Naive B cell (primary cell): ENCODE measurements at regions not wholly inside any gene's neighbourhood (a gene's known extent, or its start where the extent isn't known, plus 50 kb on each side); places are given as distances from the start of the nearest gene placed in this dataset.
A peak's percentile ranks its signal among the peaks of the same experiment; 100 is the strongest.

Source experiments
- ATAC-seq, 2 donors: fragments of 150-1000 bp; cut with Tn5 transposase; 2 replicates each; pipeline ENCODE4 v1.10.0; 2021; ENCODE audit warnings: low read depth in 2 of 2, mild to moderate bottlenecking in 2 of 2, moderate library complexity in 2 of 2
- DNase-seq: peaks from one replicate; pipeline ENCODE4 v3.0.0; 2022
- H3K27ac Mint-ChIP-seq, 6 donors: one replicate each; pipeline ENCODE4 v1.8.0; 2020 to 2022; ENCODE audit warnings: mild to moderate bottlenecking in 6 of 6, mixed read lengths in 6 of 6, moderate library complexity in 5 of 6, inconsistent platforms in 2 of 6
- H3K27me3 Mint-ChIP-seq, 3 donors: one replicate each; pipeline ENCODE4 v1.8.0; 2021 to 2022; ENCODE audit warnings: mixed read lengths in 3 of 3, mild to moderate bottlenecking in 1 of 3
- H3K36me3 Mint-ChIP-seq, 2 donors: one replicate each; pipeline ENCODE4 v1.8.0; 2020 to 2022; ENCODE audit warnings: mixed read lengths in 2 of 2, inconsistent platforms in 1 of 2, mild to moderate bottlenecking in 1 of 2
- H3K4me1 Mint-ChIP-seq, 3 donors: one replicate each; pipeline ENCODE4 v1.8.0; 2020 to 2022; ENCODE audit warnings: mixed read lengths in 3 of 3, inconsistent platforms in 1 of 3, mild to moderate bottlenecking in 1 of 3, moderate library complexity in 1 of 3
- H3K4me3 Mint-ChIP-seq, 8 donors: one replicate each; pipeline ENCODE4 v1.8.0; 2020 to 2022; ENCODE audit warnings: mild to moderate bottlenecking in 8 of 8, mixed read lengths in 8 of 8, moderate library complexity in 8 of 8, inconsistent platforms in 2 of 8
- H3K9me3 Mint-ChIP-seq, 7 donors: one replicate each; pipeline ENCODE4 v1.8.0; 2020 to 2022; ENCODE audit warnings: mixed read lengths in 7 of 7, mild to moderate bottlenecking in 5 of 7, inconsistent platforms in 2 of 7, moderate library complexity in 1 of 7

GRCh38 chr5:40033411-40033810, 608.6 kb upstream of the DAB2 start:
- DNase-seq: peak; percentile 89
- peaks cover 26 to 36% (median 35%) of the 10 kb centered on the region in 3 donors for H3K4me1 Mint-ChIP-seq
- no peaks in the 10 kb centered on the region for H3K27me3 Mint-ChIP-seq
- H3K27ac Mint-ChIP-seq: peak overlapping the region; percentile 91 to 100 (median 98)
- peak overlapping the region; percentile 0 to 71 (median 46) for H3K4me3 Mint-ChIP-seq
- H3K36me3 Mint-ChIP-seq: peaks cover 0 to 5% of the 10 kb centered on the region in 2 donors
- ATAC-seq: peak; percentile 96
- peaks cover 0 to 8% (median 5%) of the 10 kb centered on the region in 7 donors for H3K9me3 Mint-ChIP-seq

- H3K9me3 Mint-ChIP-seq: peaks cover 0 to 8% (median 5%) of the 10 kb centered on the region in 7 donors
- peak overlapping the region; percentile 91 to 100 (median 98) for H3K27ac Mint-ChIP-seq
- ATAC-seq (peak; percentile 44 to 51), DNase-seq (no peak)
- H3K4me1 Mint-ChIP-seq: peaks cover 26 to 36% (median 35%) of the 10 kb centered on the region in 3 donors
- H3K4me3 Mint-ChIP-seq: peak overlapping the region; percentile 0 to 81 (median 60)
- H3K36me3 Mint-ChIP-seq: peaks cover 0 to 5% of the 10 kb centered on the region in 2 donors
- H3K27me3 Mint-ChIP-seq: no peaks in the 10 kb centered on the region
Observed at GRCh38 chr5:40033009-40033408, 608.2 kb upstream of the DAB2 start.

- Mint-ChIP-seq H3K27me3 (no peaks in the 10 kb centered on the region), H3K4me1 (peaks cover 30 to 44% (median 32%) of the 10 kb centered on the region in 3 donors), H3K9me3 (peaks cover 7 to 26% (median 14%) of the 10 kb centered on the region in 7 donors), H3K36me3 (peaks cover 5 to 9% of the 10 kb centered on the region in 2 donors), H3K4me3 (no peak overlapping the region), H3K27ac (peak overlapping the region; percentile 57 to 98 (median 86))
- DNase-seq: no peak
- no peak for ATAC-seq
Observed at GRCh38 chr5:40030661-40031060, 605.9 kb upstream of the DAB2 start.

DNA sequence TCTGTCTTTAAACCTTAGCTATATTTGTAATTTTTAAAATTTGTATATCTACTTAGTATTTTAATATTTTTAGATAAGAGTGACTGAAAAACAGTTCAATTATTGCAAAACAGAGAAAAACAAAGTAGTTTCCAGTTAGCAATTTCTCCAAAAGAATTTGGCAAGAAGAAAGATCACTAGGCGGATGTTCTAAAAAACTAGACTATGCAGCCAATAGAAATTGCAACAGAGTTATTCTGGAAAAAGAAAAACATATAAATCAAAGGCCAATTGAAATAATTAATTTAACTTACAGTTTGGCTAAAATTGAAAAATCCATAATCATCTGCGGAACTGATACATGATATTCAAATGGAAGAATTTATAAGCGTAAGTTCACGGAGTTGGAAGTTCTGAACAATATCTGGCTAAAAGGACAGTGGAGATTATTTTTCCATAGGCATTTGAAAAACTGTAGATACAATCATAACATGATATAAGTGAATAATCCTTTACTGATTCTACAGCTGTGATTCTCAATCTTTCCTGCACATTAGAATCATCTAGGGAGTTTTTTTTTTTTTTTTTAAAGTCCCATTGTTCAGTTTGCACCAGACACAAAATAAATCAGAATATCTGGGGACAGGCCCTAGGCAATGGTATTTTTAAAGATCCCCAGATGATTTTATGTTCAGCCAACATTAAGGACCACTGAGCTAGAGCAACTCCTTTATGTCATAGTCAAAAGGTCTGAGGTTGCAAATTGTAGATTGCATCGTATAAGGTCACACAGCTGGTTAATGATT, 605.1 kb upstream of the DAB2 start:
- peaks cover 26 to 43% (median 27%) of the 10 kb centered on the region in 3 donors for H3K4me1 Mint-ChIP-seq
- peak overlapping the region in 2 of 6 donors; percentile 57 to 91 for H3K27ac Mint-ChIP-seq
- no peaks in the 10 kb centered on the region for H3K27me3 Mint-ChIP-seq
- peaks cover 7 to 26% (median 14%) of the 10 kb centered on the region in 7 donors for H3K9me3 Mint-ChIP-seq
- ATAC-seq (no peak), DNase-seq (no peak)
- H3K4me3 Mint-ChIP-seq: no peak overlapping the region
- H3K36me3 Mint-ChIP-seq: peaks cover 5 to 9% of the 10 kb centered on the region in 2 donors

DNA sequence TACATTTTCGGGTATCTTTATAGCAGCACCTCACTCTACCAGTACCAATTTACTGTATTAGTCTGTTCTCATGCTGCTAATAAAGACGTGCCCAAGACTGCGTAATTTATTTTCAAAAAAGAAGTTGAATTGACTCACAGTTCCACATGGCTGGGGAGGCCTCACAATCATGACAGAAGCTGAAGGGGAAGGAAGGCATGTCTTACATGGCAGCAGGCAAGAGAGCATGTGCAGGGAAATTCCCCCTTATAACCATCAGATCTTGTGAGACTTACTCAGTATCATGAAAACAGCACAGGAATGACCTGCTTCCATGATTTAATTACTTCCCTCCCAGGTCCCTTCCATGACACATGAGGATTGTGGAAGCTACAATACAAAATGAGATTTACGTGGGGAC, 602.6 kb upstream of the DAB2 start:
- peak; percentile 77 to 84 for ATAC-seq
- Mint-ChIP-seq H3K27ac (peak overlapping the region in 5 of 6 donors; percentile 68 to 92 (median 91)), H3K4me1 (peaks cover 13 to 31% (median 15%) of the 10 kb centered on the region in 3 donors), H3K27me3 (no peaks in the 10 kb centered on the region), H3K9me3 (peaks cover 7 to 26% (median 12%) of the 10 kb centered on the region in 7 donors), H3K36me3 (peaks cover 5 to 9% of the 10 kb centered on the region in 2 donors), H3K4me3 (no peak overlapping the region)
- DNase-seq: peak; percentile 34

DNA sequence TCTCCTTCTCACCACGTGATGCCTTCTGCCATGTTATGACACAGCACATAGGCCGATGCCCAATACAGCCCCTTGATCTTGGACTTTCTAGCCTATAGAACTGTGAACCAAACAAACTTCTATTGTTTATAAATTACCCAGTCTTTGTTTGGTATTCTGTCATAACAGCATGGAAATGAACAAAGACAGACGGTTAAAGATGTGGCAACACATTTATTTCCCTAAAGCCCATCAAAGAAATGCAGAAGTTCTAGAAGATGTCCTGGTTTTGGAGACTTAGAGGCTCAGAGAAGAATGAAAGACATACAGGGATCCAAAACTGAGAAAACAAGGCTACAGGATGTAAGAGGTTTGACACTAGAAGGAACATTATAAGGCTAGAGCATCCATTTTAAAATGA, 600.8 kb upstream of the DAB2 start:
- peaks cover 7 to 26% (median 10%) of the 10 kb centered on the region in 7 donors for H3K9me3 Mint-ChIP-seq
- peaks cover 21 to 35% (median 26%) of the 10 kb centered on the region in 3 donors for H3K4me1 Mint-ChIP-seq
- H3K36me3 Mint-ChIP-seq: peaks cover 5 to 9% of the 10 kb centered on the region in 2 donors
- H3K27me3 Mint-ChIP-seq: no peaks in the 10 kb centered on the region
- H3K27ac Mint-ChIP-seq: peak overlapping the region in 4 of 6 donors; percentile 1 to 64 (median 31)
- DNase-seq (no peak), ATAC-seq (no peak)
- no peak overlapping the region for H3K4me3 Mint-ChIP-seq

DNA sequence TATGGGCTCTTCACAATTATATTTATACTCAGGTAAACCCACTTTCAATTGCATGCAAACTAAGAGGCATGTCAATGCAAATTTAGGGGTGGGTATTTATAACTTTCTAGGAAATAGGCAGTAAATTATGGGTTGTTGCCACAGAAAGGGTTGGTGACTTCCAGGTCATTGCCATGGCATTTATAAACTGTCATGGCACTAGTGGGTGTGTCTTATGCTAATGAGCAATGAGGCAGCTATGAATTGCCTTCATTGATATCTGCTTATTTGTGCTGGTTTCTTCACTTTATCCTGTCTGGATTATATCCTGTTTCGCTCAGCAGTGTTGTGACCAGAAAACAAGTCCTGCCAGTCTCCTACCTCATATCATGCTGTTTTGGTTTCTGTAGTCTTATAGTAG, 597.3 kb upstream of the DAB2 start:
- DNase-seq: no peak
- H3K4me3 Mint-ChIP-seq: no peak overlapping the region

DNA sequence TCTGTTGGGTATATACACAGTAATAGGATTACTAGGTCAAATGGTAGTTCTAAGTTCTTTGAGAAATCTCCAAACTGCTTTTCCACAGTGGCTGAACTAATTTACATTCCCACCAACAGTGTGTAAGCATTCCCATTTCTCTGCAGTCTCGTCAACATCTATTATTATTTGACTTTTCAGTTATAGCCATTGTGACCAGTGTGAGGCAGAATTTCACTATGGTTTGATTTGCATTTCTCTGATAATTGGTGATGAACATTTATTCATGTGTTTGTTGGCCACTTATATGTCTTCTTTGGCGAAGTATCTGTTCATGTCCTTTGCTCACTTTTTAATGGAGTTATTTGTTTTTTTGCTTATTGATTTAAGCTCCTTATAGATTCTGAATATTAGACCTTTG, 596.2 kb upstream of the DAB2 start:
- Mint-ChIP-seq H3K4me3 (no peak overlapping the region), H3K27ac (peak overlapping the region in 3 of 6 donors; percentile 12 to 63 (median 20)), H3K36me3 (no peaks in the 10 kb centered on the region), H3K9me3 (peaks cover 0 to 8% (median 0%) of the 10 kb centered on the region in 7 donors), H3K4me1 (peaks cover 19 to 25% (median 21%) of the 10 kb centered on the region in 3 donors), H3K27me3 (no peaks in the 10 kb centered on the region)
- no peak for DNase-seq
- peak; percentile 49 to 52 for ATAC-seq

More for the DNA sequence above, 597.3 kb upstream of the DAB2 start:
- no peaks in the 10 kb centered on the region for H3K27me3 Mint-ChIP-seq
- peak; percentile 68 to 71 for ATAC-seq
- H3K9me3 Mint-ChIP-seq: peaks cover 2 to 19% (median 3%) of the 10 kb centered on the region in 7 donors
- peak overlapping the region; percentile 3 to 88 (median 32) for H3K27ac Mint-ChIP-seq
- H3K36me3 Mint-ChIP-seq: peaks cover 0 to 2% of the 10 kb centered on the region in 2 donors
- peaks cover 21 to 28% (median 21%) of the 10 kb centered on the region in 3 donors for H3K4me1 Mint-ChIP-seq

GRCh38 chr5:40017918-40018317, 593.1 kb upstream of the DAB2 start:
- ATAC-seq (no peak), DNase-seq (no peak)
- H3K4me1 Mint-ChIP-seq: peaks cover 16 to 20% (median 17%) of the 10 kb centered on the region in 3 donors
- peaks cover 0 to 8% (median 0%) of the 10 kb centered on the region in 7 donors for H3K9me3 Mint-ChIP-seq
- H3K4me3 Mint-ChIP-seq: no peak overlapping the region
- H3K36me3 Mint-ChIP-seq: no peaks in the 10 kb centered on the region
- H3K27ac Mint-ChIP-seq: no peak overlapping the region
- no peaks in the 10 kb centered on the region for H3K27me3 Mint-ChIP-seq

- no peak for DNase-seq
- no peak for ATAC-seq
- Mint-ChIP-seq H3K27me3 (no peaks in the 10 kb centered on the region), H3K4me1 (peaks cover 9 to 13% (median 12%) of the 10 kb centered on the region in 3 donors), H3K9me3 (peaks cover 0 to 8% (median 0%) of the 10 kb centered on the region in 7 donors), H3K27ac (no peak overlapping the region), H3K4me3 (no peak overlapping the region), H3K36me3 (no peaks in the 10 kb centered on the region)
Observed at GRCh38 chr5:40017135-40017534, 592.4 kb upstream of the DAB2 start.

DNA sequence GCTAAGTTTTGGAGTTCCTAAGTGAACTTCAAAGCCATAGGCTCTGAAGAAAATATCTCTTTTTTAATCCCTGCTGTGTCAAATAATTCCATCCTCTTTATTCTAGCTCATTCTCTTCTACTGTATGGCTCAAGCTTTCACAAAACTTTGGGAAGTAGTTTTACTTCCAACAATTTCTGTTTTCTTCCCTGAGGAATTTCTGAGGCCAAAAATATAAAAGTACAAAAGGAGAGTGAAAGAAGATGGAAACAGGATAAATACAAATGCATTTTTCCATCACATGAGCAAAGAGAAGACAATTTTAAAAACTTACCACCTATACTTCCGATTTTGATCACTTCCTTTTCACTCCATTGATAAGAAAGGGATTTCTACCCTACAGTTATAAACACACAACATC, 585.7 kb upstream of the DAB2 start:
- H3K4me3 Mint-ChIP-seq: no peak overlapping the region
- H3K36me3 Mint-ChIP-seq: peaks cover 0 to 8% of the 10 kb centered on the region in 2 donors
- no peaks in the 10 kb centered on the region for H3K4me1 Mint-ChIP-seq
- peaks cover 12 to 25% (median 19%) of the 10 kb centered on the region in 3 donors for H3K27me3 Mint-ChIP-seq
- H3K9me3 Mint-ChIP-seq: peaks cover 1 to 20% (median 13%) of the 10 kb centered on the region in 7 donors
- DNase-seq (no peak), ATAC-seq (no peak)
- no peak overlapping the region for H3K27ac Mint-ChIP-seq

GRCh38 chr5:40006260-40006659, 581.5 kb upstream of the DAB2 start:
- DNase-seq (no peak), ATAC-seq (no peak)
- Mint-ChIP-seq H3K36me3 (peaks cover 0 to 12% of the 10 kb centered on the region in 2 donors), H3K27ac (no peak overlapping the region), H3K4me1 (no peaks in the 10 kb centered on the region), H3K4me3 (no peak overlapping the region), H3K9me3 (peaks cover 4 to 41% (median 17%) of the 10 kb centered on the region in 7 donors), H3K27me3 (peaks cover 15 to 25% (median 19%) of the 10 kb centered on the region in 3 donors)

DNA sequence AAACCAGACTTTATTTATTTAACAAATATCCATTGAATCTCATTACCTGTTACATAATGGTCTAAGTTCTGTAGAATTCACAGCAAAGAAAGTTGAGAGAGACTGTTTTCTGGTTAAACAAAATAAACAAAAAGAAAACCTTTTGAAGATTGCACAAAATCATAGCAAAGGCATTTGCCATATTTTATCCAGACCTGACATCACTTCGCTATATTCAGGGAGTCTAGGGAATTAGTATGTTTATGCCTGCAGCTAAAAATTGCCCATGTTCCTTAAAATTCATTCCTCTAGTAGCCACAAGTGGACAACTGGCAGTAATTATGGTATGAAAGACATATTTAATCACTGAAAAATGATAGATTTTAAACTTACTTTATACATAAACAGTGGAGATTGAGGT, 577.0 kb upstream of the DAB2 start:
- DNase-seq: no peak

DNA sequence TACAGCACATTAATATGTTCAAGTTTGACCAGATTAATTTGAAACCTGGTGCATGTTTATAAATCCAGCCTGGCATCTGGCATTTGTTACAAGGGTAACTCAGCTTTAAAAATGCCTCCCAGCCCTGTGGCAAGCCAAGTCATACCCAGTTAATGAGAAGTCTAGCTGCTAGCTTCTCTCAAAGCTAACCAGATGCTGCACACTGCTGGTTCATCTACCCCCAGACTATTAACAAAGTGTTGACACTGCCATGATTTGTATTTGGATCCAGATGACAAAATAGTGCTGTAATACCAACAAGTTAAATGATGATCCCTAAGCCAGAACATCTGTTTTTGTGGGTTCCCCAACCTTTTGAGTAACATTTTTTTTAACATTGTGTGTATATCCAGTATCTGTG, 573.7 kb upstream of the DAB2 start:
- ATAC-seq: no peak
- H3K36me3 Mint-ChIP-seq: no peaks in the 10 kb centered on the region

More for the DNA sequence above, 577.0 kb upstream of the DAB2 start:
- no peak for ATAC-seq
- H3K4me3 Mint-ChIP-seq: no peak overlapping the region
- peaks cover 0 to 22% (median 4%) of the 10 kb centered on the region in 7 donors for H3K9me3 Mint-ChIP-seq
- H3K27ac Mint-ChIP-seq: no peak overlapping the region
- H3K36me3 Mint-ChIP-seq: peaks cover 0 to 7% of the 10 kb centered on the region in 2 donors
- H3K4me1 Mint-ChIP-seq: no peaks in the 10 kb centered on the region
- H3K27me3 Mint-ChIP-seq: peaks cover 0 to 8% (median 4%) of the 10 kb centered on the region in 3 donors

More for the DNA sequence above, 573.7 kb upstream of the DAB2 start:
- Mint-ChIP-seq H3K27ac (no peak overlapping the region), H3K4me1 (no peaks in the 10 kb centered on the region), H3K4me3 (no peak overlapping the region), H3K9me3 (peaks cover 0 to 12% (median 2%) of the 10 kb centered on the region in 7 donors), H3K27me3 (peaks cover 0 to 6% (median 3%) of the 10 kb centered on the region in 3 donors)
- no peak for DNase-seq
